GM18861 (cell line): ENCODE measurements at regions not wholly inside any gene's neighbourhood (a gene's known extent, or its start where the extent isn't known, plus 50 kb on each side); places are given as distances from the start of the nearest gene placed in this dataset.
"Not testable (repeated sequence)": the region's sequence is repeated elsewhere in the genome, so short reads cannot be mapped to it uniquely, and the experiment has no call there.

Experiments
- ATAC-seq: cut with Tn5 transposase; IDR thresholded peaks from one replicate; pipeline ENCODE4 v1.9.1; 2021; ENCODE audit not compliant: unreplicated experiment

- ATAC-seq = no peak
These were observed 167.1 kb upstream of the CRBN start for GRCh38 chr3:3346556-3346955.

GRCh38 chr3:3342141-3342540 is 162.7 kb upstream of the CRBN start:
- ATAC-seq = no peak

DNA sequence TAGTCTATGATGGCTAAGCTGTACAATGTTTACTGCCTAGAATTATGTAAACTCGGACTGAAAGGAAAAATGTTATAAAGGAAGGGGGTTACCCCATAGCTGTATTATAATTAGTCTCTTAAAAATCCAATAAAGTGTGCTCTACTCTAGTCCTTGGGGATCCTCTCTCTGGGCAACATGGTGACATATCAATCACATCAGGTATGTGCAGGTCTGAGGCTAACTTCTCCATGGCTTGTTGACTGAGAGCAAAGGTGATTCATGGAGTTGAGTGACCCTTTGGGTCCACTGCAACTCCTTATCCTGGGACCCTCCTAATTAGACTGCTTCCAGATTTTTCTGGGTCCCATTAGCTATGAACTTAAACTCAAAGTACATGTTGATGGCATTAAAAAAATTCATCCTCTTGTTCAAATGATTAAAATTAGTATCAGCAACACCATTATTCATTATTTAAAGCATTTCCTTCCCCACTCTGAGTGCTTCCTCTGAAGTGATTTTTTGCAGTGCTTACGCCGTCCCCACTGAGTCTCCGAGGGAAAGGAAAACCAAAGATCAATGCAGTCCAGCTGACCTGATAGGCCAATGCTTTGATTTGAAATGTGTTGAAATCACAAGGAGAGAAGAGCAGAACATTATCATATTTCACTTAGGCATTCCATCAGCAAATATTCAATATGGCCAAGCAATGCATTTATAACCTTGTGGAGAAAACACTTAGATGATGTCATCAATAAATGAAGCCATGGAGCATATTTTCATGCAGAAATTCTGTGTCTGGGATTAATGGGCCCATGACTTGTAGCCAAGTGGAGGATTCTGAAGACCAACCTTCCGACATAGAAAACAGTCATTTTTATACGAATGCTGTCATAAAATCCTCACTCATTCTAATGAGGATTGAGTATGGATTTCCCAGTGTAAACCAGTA is 161.7 kb upstream of the CRBN start:
- ATAC-seq = no peak

DNA sequence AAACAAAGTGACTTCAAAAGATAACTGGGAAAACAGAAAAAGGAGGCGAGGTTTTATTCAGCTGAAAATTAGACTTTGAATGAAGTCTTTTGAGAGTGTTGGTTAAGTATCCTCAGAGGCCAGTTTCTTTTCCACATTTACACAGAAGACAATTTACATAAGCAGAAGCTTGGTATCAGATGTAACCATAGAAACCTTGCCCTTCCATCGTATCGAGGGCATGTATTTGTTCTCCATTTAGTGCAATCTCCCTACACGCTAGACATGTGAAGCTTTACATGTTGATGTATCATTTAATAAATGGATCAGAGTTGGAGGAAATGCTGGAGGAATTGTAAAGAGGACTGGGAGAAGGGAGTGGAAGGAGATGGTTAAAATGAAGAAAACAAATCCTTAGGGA is 161.0 kb upstream of the CRBN start:
- no peak for ATAC-seq

DNA sequence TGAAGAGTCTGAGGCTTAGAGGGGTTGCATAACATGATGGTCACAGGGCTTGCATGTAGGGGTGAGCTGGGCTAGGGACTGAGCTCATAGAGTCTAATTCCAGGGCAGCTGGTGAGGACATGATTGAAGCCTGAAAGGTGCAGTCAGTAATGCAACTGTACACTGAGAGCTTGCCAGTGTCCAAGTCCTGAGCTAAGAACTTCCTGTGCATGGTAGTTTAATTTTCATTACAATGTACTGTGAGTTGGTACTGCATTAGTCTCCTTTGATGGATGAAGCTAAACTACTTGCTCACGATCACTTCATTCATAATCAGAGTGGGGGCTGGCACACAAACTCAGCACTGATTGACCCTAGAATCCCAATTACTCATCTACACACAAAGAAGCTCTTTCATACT is 156.4 kb upstream of the CRBN start:
- no peak for ATAC-seq

- no peak for ATAC-seq
These were observed 155.0 kb upstream of the CRBN start for GRCh38 chr3:3334491-3334890.

DNA sequence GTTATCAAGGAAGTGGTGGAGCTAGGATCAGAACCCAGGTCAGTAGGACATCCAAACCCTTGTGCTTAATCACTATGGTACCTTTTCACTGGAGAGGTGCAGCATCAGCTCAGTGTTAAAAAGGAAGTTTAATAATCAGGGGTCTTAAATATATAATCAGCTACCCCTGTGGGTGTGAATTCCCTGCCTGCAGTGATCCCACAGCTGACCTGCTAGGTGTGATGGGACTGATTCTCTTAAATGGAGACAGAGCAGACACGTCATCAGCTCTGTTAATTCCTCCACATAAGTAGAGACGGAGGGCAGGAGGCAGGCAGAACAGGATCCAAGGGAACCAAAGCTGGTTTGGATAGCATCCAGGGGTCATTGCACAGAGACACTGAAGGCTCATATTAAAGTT is 154.1 kb upstream of the CRBN start:
- ATAC-seq = no peak

GRCh38 chr3:3316521-3316920 is 137.0 kb upstream of the CRBN start:
- ATAC-seq = no peak

- ATAC-seq = no peak
These were observed 136.4 kb upstream of the CRBN start for GRCh38 chr3:3315846-3316245.

GRCh38 chr3:3309887-3310286 is 130.4 kb upstream of the CRBN start:
- no peak for ATAC-seq

DNA sequence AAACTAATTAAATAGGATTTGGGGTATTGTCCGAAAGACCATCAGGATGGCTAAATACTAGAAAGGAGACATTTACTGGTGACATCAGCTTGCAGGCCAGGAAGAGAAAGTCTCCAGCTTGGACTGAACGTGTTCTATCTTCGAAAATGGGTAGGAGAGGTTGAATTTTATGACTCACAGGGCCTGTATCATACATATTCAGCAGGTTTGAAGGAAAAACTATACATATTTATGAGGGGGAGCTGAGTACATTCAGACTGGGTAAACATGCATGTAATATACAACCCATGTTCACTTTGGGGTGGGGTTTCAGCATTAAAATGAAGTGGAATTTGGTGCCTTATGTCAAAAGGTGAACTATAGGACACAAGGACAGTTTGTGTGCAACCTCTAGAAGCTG is 129.3 kb upstream of the CRBN start:
- ATAC-seq = no peak

- no peak for ATAC-seq
These were observed 128.0 kb upstream of the CRBN start for GRCh38 chr3:3307491-3307890.

DNA sequence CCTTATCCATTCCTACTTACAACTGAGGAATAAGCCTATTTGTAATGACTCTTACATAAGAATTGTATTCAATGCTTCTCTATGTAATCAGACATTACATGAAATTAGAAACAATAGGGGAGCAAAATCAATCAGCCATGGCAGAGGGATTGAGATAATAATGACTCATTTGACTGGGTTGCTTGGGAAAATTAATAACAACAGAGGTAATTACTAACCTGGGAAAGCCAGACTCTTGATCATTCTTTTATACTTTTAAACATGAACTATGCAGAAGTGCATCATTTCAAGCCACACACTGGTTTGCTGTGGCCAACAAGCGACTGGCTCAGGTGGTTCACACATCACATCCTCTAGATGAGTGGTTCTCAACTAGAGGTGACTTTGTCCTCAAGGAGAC is 126.3 kb upstream of the CRBN start:
- ATAC-seq = no peak

- ATAC-seq = no peak
These were observed 125.6 kb upstream of the CRBN start for GRCh38 chr3:3305084-3305483.

- no peak for ATAC-seq
These were observed 124.1 kb upstream of the CRBN start for GRCh38 chr3:3303636-3304035.

- no peak for ATAC-seq
These were observed 123.5 kb upstream of the CRBN start for GRCh38 chr3:3302964-3303363.

DNA sequence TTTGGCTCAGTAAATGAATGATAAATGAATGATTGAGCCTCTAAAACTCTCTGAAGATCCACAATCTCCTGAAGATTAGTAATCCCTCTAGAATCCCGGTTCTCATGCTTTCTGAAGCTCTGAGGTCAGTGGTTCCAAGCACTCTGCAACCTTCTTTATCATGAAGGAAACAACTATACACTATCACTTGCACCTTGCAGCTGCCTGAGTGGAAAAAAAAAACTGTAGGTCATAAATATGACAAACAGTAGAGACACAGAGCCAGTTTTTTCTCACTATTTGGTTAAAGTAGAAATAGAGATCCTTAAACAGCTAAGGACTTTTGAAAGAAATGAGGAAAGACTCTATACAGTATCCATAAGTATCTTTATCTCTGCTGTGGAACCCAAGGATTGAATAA is 122.0 kb upstream of the CRBN start:
- ATAC-seq = no peak

DNA sequence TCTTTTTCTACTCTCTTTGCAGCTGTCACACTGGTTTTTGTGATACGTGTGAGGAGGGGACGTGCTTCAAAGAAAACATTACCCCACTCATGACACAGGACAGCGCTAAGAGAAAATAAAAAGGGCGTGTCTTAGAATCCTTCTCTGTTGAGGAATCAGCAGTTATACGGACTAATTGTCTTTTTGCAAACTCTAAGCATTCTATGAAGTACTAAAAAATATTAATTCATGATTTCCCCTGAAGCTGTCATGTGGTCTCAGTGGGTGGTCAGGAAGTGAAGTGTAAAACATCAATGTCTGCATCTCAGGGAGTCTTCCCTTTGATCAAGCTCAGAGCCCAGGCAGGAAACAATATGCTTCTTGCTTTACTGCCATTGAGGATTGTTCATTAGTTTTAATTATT is 117.5 kb upstream of the CRBN start:
- ATAC-seq = no peak

GRCh38 chr3:3295586-3295985 is 116.1 kb upstream of the CRBN start:
- ATAC-seq = no peak

DNA sequence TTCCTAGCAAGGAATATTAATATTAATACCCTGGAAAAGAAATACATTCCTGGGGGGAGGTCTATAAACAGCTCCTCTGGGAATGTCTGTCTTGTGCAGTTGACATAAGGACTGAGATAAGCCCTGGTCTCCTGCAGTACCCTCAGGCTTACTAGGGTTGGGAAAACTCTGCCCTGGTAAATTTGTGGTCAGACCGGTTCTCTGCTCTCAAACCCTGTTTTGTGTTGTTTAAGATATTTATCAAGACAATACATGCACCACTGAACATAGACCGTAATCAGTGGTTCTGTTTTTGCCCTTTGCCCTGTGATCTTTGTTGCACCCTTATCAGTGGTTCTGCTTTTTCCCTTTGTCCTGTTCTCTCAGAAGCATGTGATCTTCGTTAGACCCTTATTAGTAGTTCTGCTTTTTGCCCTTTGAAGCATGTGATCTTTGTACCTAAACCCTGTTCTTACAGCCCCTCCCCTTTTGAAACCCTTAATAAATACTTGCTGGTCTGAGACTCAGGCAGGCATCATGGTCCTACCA is 112.3 kb upstream of the CRBN start:
- not testable (repeated sequence) for ATAC-seq

DNA sequence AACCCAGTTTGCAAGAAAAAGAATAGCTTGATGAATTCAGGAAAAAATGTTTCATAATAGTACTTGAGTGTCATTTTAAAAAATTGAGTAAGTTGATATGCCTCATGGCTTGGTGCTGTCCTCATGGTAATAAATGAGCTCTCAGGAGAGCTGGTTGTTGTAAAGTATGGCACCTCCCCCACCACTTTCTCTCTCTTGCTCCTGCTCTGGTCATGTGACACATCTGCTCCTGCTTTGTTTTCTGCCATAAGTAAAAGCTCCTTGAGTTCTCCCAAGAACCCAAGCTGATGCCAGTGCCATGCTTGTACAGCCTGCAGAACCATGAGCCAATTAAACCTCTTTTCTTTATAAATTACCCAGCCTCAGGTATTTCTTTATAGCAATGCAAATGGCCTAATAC is 108.8 kb upstream of the CRBN start:
- ATAC-seq = no peak

- no peak for ATAC-seq
These were observed 106.5 kb upstream of the CRBN start for GRCh38 chr3:3286014-3286413.

- peak; percentile 56 for ATAC-seq
These were observed 101.5 kb upstream of the CRBN start for GRCh38 chr3:3281024-3281423.
